Endodermal cell (in vitro differentiated cells): ENCODE measurements at regions not wholly inside any gene's neighbourhood (a gene's known extent, or its start where the extent isn't known, plus 50 kb on each side); places are given as distances from the start of the nearest gene placed in this dataset.

Experiments
- DNase-seq: peaks from one replicate; pipeline ENCODE4 v3.0.0-alpha.2; 2017
- H3K27ac ChIP-seq: 2 replicates; pipeline ENCODE4 v1.5.1; 2013; ENCODE audit warnings: mild to moderate bottlenecking, low read depth, low read length, moderate library complexity
- H3K27me3 ChIP-seq: 2 replicates; pipeline ENCODE4 v1.6.1; 2013; ENCODE audit warnings: mild to moderate bottlenecking, low read length, moderate library complexity; ENCODE audit not compliant: insufficient read depth, control insufficient read depth, poor library complexity, severe bottlenecking
- H3K36me3 ChIP-seq: 2 replicates; pipeline ENCODE4 v1.7.0; 2013; ENCODE audit warnings: mild to moderate bottlenecking, low read length, moderate library complexity; ENCODE audit not compliant: control insufficient read depth, insufficient read depth
- H3K4me1 ChIP-seq: one replicate; pipeline ENCODE4 v1.7.0; 2013; ENCODE audit warnings: low read length; ENCODE audit not compliant: control insufficient read depth, insufficient read depth
- H3K4me3 ChIP-seq: 2 replicates; pipeline ENCODE4 v1.5.1; 2013; ENCODE audit warnings: mild to moderate bottlenecking, low read length, moderate library complexity
- H3K9ac ChIP-seq: 2 replicates; pipeline ENCODE4 v1.6.1; 2013; ENCODE audit warnings: mild to moderate bottlenecking, low read length, moderate library complexity; ENCODE audit not compliant: poor library complexity, severe bottlenecking; ENCODE audit errors: extremely low read depth
- H3K9me3 ChIP-seq: 2 replicates; pipeline ENCODE4 v1.6.1; 2013; ENCODE audit warnings: mild to moderate bottlenecking, low read length, moderate library complexity; ENCODE audit not compliant: control insufficient read depth
- H3K27ac Mint-ChIP-seq: 2 replicates; pipeline ENCODE4 v1.8.0; 2020; ENCODE audit warnings: mixed read lengths
- H3K27me3 Mint-ChIP-seq: 2 replicates; pipeline ENCODE4 v1.8.0; 2021; ENCODE audit warnings: mild to moderate bottlenecking, mixed read lengths; ENCODE audit not compliant: insufficient read depth
- H3K36me3 Mint-ChIP-seq: 2 replicates; pipeline ENCODE4 v1.8.0; 2020; ENCODE audit warnings: low read depth, mixed read lengths
- H3K4me1 Mint-ChIP-seq: 2 replicates; pipeline ENCODE4 v1.8.0; 2020; ENCODE audit warnings: mixed read lengths
- H3K4me3 Mint-ChIP-seq: 2 replicates; pipeline ENCODE4 v1.8.0; 2020; ENCODE audit warnings: mild to moderate bottlenecking, moderate library complexity, mixed read lengths
- H3K9me3 Mint-ChIP-seq: 2 replicates; pipeline ENCODE4 v1.8.0; 2020; ENCODE audit warnings: mild to moderate bottlenecking, mixed read lengths
- CTCF ChIP-seq: fragments of 200-600 bp; sonication (generic); conservative IDR thresholded peaks from 2 replicates; pipeline ENCODE4 v1.5.0; 2021; ENCODE audit warnings: antibody characterized with exemption, mild to moderate bottlenecking
- WGBS, 2 experiments: methylation state at CpG; one replicate each; pipeline versions ENCODE4 v1.1.5 to v1.1.7; 2013; ENCODE audit warnings: missing lambda C conversion rate in 2 of 2, mixed read lengths in 1 of 2; ENCODE audit not compliant: insufficient coverage in 1 of 2, insufficient read length in 1 of 2; 5-methylcytosine and 5-hydroxymethylcytosine counted together

- H3K4me1 Mint-ChIP-seq = peaks cover 2% of the 10 kb centered on the region
- H3K9me3 ChIP-seq = peaks cover 10% of the 10 kb centered on the region
- H3K27ac Mint-ChIP-seq = no peak overlapping the region
- DNase-seq = no peak
- H3K27me3 Mint-ChIP-seq = no peaks in the 10 kb centered on the region
- no peak overlapping the region for H3K4me3 Mint-ChIP-seq
- H3K9ac ChIP-seq = no peak overlapping the region
- 93 to 100% methylated on average over 1 to 2 of the region's 2 CpGs for WGBS, 2 experiments
- no peak overlapping the region for H3K4me3 ChIP-seq
- H3K9me3 Mint-ChIP-seq = peaks cover 16% of the 10 kb centered on the region
- no peaks in the 10 kb centered on the region for H3K36me3 ChIP-seq
- peaks cover 4% of the 10 kb centered on the region for H3K36me3 Mint-ChIP-seq
- no peaks in the 10 kb centered on the region for H3K27me3 ChIP-seq
- no peaks in the 10 kb centered on the region for H3K4me1 ChIP-seq
- H3K27ac ChIP-seq = no peak overlapping the region
- no peak for TF ChIP-seq CTCF
Measured at GRCh38 chr12:42902001-42902400, 312.5 kb upstream of the PRICKLE1 start.

- Histone ChIP-seq H3K36me3 (no peaks in the 10 kb centered on the region), H3K4me1 (no peaks in the 10 kb centered on the region), H3K27me3 (no peaks in the 10 kb centered on the region), H3K4me3 (no peak overlapping the region), H3K9me3 (peaks cover 15% of the 10 kb centered on the region), H3K9ac (no peak overlapping the region), H3K27ac (peak overlapping the region; percentile 11)
- H3K9me3 Mint-ChIP-seq = peaks cover 18% of the 10 kb centered on the region
- no peak for TF ChIP-seq CTCF
- H3K4me3 Mint-ChIP-seq = no peak overlapping the region
- H3K36me3 Mint-ChIP-seq = peaks cover 4% of the 10 kb centered on the region
- no peak overlapping the region for H3K27ac Mint-ChIP-seq
- WGBS, 2 experiments = 80 to 92% methylated on average over 1 to 2 of the region's 2 CpGs
- peaks cover 14% of the 10 kb centered on the region for H3K4me1 Mint-ChIP-seq
- no peaks in the 10 kb centered on the region for H3K27me3 Mint-ChIP-seq
- DNase-seq = no peak
Measured at GRCh38 chr12:42893803-42894202, 304.3 kb upstream of the PRICKLE1 start.

GRCh38 chr12:42892702-42893551 lies 303.4 kb upstream of the PRICKLE1 start:
- H3K27me3 Mint-ChIP-seq = no peaks in the 10 kb centered on the region
- H3K9me3 Mint-ChIP-seq = peaks cover 21% of the 10 kb centered on the region
- H3K4me3 Mint-ChIP-seq = no peak overlapping the region
- Histone ChIP-seq H3K9me3 (peaks cover 20% of the 10 kb centered on the region), H3K9ac (no peak overlapping the region), H3K27me3 (no peaks in the 10 kb centered on the region), H3K36me3 (no peaks in the 10 kb centered on the region), H3K4me3 (no peak overlapping the region), H3K27ac (peak overlapping the region; percentile 11), H3K4me1 (no peaks in the 10 kb centered on the region)
- H3K27ac Mint-ChIP-seq = no peak overlapping the region
- peaks cover 14% of the 10 kb centered on the region for H3K4me1 Mint-ChIP-seq
- TF ChIP-seq CTCF = no peak
- no peak for DNase-seq
- H3K36me3 Mint-ChIP-seq = peaks cover 4% of the 10 kb centered on the region
- 80 to 95% methylated on average over 1 to 4 of the region's 4 CpGs for WGBS, 2 experiments
